ENCODE measurements at regions not wholly inside any gene's neighbourhood (a gene's known extent, or its start where the extent isn't known, plus 50 kb on each side); places are given as distances from the start of the nearest gene placed in this dataset.
A peak's percentile ranks its signal among the peaks of the same experiment; 100 is the strongest.

- TF ChIP-seq CTCF (conservative IDR thresholded peaks at IDR 0.05; ENCODE audit: low read length) (0 out of 2 replicates have a peak, but pooled peaks have one; percentile 17), EZH2phosphoT487 (IDR thresholded peaks at IDR 0.05; ENCODE audit: borderline replicate concordance) (no peak)
Observed at GRCh38 chr9:117622347-117622746, 81.9 kb upstream of the TLR4 start.
